C4-2B (cell line): ENCODE measurements at regions not wholly inside any gene's neighbourhood (a gene's known extent, or its start where the extent isn't known, plus 50 kb on each side); places are given as distances from the start of the nearest gene placed in this dataset.

Source experiments
- H3K27ac ChIP-seq: fragments of 450-650 bp; 2 replicates; pipeline ENCODE4 v1.5.1; 2017
- CTCF ChIP-seq: fragments of 450-650 bp; conservative IDR thresholded peaks from 2 replicates; pipeline ENCODE4 v1.5.1; 2017; ENCODE audit warnings: mild to moderate bottlenecking
- ZFX ChIP-seq: fragments of 450-650 bp; IDR thresholded peaks from 2 replicates; pipeline ENCODE4 v1.6.1; 2017

GRCh38 chr20:17797579-17797978 lies 97.8 kb downstream of the BANF2 start:
- H3K27ac ChIP-seq, result no peak overlapping the region
- TF ChIP-seq ZFX, result no peak

GRCh38 chr20:17797161-17797560 lies 97.4 kb downstream of the BANF2 start:
- TF ChIP-seq ZFX (no peak), CTCF (no peak)
- no peak overlapping the region for H3K27ac ChIP-seq

GRCh38 chr20:17796091-17796563 lies 96.4 kb downstream of the BANF2 start:
- no peak overlapping the region for H3K27ac ChIP-seq
- no peak for TF ChIP-seq CTCF
- TF ChIP-seq ZFX, result no peak

GRCh38 chr20:17795501-17796071 lies 95.8 kb downstream of the BANF2 start:
- no peak overlapping the region for H3K27ac ChIP-seq
- TF ChIP-seq CTCF (no peak), ZFX (no peak)

GRCh38 chr20:17795003-17795402 lies 95.2 kb downstream of the BANF2 start:
- H3K27ac ChIP-seq, result no peak overlapping the region
- TF ChIP-seq CTCF, result no peak

GRCh38 chr20:17794400-17794799 lies 94.6 kb downstream of the BANF2 start:
- H3K27ac ChIP-seq, result no peak overlapping the region
- TF ChIP-seq CTCF (no peak), ZFX (no peak)

GRCh38 chr20:17793986-17794385 lies 94.2 kb downstream of the BANF2 start:
- TF ChIP-seq ZFX (no peak), CTCF (no peak)
- no peak overlapping the region for H3K27ac ChIP-seq

GRCh38 chr20:17790296-17790695 lies 90.5 kb downstream of the BANF2 start:
- no peak for TF ChIP-seq ZFX
- no peak for TF ChIP-seq CTCF
- no peak overlapping the region for H3K27ac ChIP-seq
